HS-5 (cell line): ENCODE measurements at regions not wholly inside any gene's neighbourhood (a gene's known extent, or its start where the extent isn't known, plus 50 kb on each side); places are given as distances from the start of the nearest gene placed in this dataset.
A peak's percentile ranks its signal among the peaks of the same experiment; 100 is the strongest.
"Not testable (repeated sequence)": the region's sequence is repeated elsewhere in the genome, so short reads cannot be mapped to it uniquely, and the experiment has no call there.

Source experiments
- DNase-seq: peaks from one replicate; pipeline ENCODE4 v3.0.0-alpha.2; 2012; ENCODE audit warnings: low read depth

GRCh38 chr18:34480162-34480700 is 229.9 kb upstream of the DTNA start:
- no peak for DNase-seq

- no peak for DNase-seq
Observed at GRCh38 chr18:34482204-34482603, 227.9 kb upstream of the DTNA start.

GRCh38 chr18:34483198-34483597 is 226.9 kb upstream of the DTNA start:
- no peak for DNase-seq

GRCh38 chr18:34491719-34492118 is 218.4 kb upstream of the DTNA start:
- no peak for DNase-seq

- no peak for DNase-seq
Observed at GRCh38 chr18:34492652-34493051, 217.4 kb upstream of the DTNA start.

- peak; percentile 38 for DNase-seq
Observed at GRCh38 chr18:34493099-34493544, 217.0 kb upstream of the DTNA start.

- DNase-seq = no peak
Observed at GRCh38 chr18:34493566-34494358, 216.3 kb upstream of the DTNA start.

GRCh38 chr18:34494359-34494696 is 215.8 kb upstream of the DTNA start:
- DNase-seq = no peak

GRCh38 chr18:34495506-34495905 is 214.6 kb upstream of the DTNA start:
- no peak for DNase-seq

GRCh38 chr18:34501553-34501952 is 208.5 kb upstream of the DTNA start:
- DNase-seq = no peak

- DNase-seq = no peak
Observed at GRCh38 chr18:34506198-34506597, 203.9 kb upstream of the DTNA start.

GRCh38 chr18:34509163-34509562 is 200.9 kb upstream of the DTNA start:
- DNase-seq = no peak

GRCh38 chr18:34509879-34510586 is 200.1 kb upstream of the DTNA start:
- no peak for DNase-seq

GRCh38 chr18:34510926-34511325 is 199.2 kb upstream of the DTNA start:
- no peak for DNase-seq

GRCh38 chr18:34511435-34511834 is 198.7 kb upstream of the DTNA start:
- no peak for DNase-seq

- no peak for DNase-seq
Observed at GRCh38 chr18:34511879-34512278, 198.2 kb upstream of the DTNA start.

- DNase-seq = peak; percentile 58
Observed at GRCh38 chr18:34514238-34514637, 195.9 kb upstream of the DTNA start.

GRCh38 chr18:34514957-34515356 is 195.1 kb upstream of the DTNA start:
- no peak for DNase-seq

- not testable (repeated sequence) for DNase-seq
Observed at GRCh38 chr18:34516355-34516754, 193.7 kb upstream of the DTNA start.

GRCh38 chr18:34516996-34517395 is 193.1 kb upstream of the DTNA start:
- not testable (repeated sequence) for DNase-seq

GRCh38 chr18:34521040-34521439 is 189.1 kb upstream of the DTNA start:
- DNase-seq = no peak

GRCh38 chr18:34522603-34523002 is 187.5 kb upstream of the DTNA start:
- DNase-seq = no peak

- DNase-seq = no peak
Observed at GRCh38 chr18:34525244-34525643, 184.9 kb upstream of the DTNA start.
